ENCODE measurements at regions not wholly inside any gene's neighbourhood (a gene's known extent, or its start where the extent isn't known, plus 50 kb on each side); places are given as distances from the start of the nearest gene placed in this dataset.
"Not testable (repeated sequence)": the region's sequence is repeated elsewhere in the genome, so short reads cannot be mapped to it uniquely, and the experiment has no call there.

DNA sequence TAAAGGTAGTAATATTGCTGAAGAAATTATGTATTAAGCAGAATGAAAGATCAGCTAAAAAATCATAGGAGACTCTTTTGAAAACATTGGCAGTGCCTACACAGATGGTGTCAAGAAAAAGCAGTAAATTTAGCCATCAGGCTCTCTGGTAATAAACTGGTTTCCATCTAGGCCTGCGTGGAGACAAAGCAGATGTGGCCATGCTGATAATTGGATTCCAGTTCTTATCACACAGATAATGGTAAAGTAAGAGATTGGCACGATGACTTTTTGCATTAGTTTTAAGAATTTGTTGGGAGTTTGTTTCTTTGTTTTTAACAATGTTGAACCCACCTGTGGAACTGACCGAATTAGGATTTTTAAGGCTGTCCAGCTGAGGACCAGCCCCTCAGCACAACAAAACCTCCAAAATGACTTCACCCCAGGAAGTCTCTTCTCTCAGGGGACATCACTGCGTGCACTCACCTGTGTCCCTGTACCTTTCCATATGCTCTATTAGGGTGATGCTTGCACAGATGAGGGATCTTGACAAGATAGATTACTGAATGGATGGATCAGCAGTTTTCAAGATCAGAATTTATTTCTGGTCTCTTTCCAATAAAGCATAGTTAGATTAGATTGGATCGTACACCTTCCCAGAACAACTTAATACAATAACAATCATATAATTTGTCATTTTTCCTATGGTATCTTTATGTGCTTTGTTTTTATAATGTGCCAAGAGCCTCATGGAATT is 69.1 kb upstream of the DNAJC10 start:
- DNase-seq, result no peak

DNA sequence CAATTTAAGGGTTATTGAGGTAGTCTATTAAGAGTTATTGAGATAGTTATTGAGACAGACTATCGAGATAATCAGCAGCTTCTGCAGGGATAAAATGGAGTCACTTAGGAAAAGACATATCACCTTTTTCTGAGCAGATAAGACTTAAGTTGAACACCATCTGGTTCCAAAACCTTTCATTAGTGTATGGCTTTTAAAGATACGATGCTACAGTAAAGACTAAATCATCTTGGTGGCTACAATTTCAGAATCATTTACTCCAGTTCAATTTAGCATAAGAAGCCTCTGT is 68.6 kb upstream of the DNAJC10 start:
- DNase-seq, result no peak

DNA sequence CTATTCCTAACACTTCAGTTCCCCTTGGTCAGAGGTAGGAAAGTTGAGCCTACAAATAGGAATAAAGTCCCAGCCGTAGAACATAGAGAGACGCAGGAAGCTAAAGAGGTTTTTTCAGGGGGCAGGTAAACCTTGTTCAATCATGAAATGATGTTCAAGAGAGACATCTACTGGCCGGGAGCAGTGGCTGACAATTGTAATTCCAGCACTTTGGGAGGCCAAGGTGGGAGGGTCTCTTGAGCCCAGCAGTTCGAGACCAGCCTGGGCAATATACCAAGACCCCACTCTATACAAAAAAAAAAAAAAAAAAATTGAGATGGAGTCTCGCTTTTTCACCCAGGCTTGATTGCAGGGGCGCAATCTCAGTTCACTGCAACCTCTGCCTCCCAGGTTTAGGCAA is 66.7 kb upstream of the DNAJC10 start:
- DNase-seq, result peak; percentile 70 to 83

- peak; percentile 40 to 53 for DNase-seq
Measured at GRCh38 chr2:182650704-182651103, 65.4 kb upstream of the DNAJC10 start.

DNA sequence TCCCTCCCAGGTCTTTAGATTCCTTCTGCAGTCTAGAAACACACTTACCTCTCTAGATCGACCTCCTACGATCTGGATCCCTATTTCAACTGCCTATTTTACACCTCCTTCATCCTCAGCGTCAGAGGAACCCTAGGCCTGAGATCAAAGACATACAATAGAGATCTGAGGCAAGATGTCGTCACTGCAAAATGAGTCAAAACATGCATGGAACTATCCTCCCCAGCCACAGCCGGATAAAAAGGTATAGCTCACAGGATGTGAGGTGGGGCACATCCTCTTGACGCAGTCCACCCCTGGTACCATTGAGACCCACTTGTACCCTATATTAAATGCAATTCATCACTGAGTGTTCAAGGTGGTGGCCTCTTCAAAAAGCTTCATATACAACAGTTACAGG is 63.7 kb upstream of the DNAJC10 start:
- no peak for DNase-seq

- DNase-seq, result no peak
Measured at GRCh38 chr2:182655750-182656149, 60.3 kb upstream of the DNAJC10 start.

DNA sequence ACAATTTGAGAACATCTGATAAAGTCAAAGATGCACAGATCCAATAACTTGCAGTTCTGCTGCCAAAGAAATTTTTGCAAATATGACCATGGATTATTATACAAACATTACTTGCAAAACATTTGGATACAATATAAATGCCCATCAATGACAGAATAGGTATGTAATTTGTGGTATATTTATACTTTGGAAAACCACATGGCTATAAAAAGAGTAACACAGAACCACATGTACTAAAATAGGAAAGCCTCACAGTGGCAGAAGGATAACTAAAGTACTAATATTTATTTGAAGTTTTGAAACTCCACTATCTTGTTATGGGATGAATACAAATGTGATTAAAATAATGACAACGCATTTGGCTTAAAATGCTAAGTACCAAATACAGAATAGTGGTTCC is 51.8 kb upstream of the DNAJC10 start:
- DNase-seq, result no peak

DNA sequence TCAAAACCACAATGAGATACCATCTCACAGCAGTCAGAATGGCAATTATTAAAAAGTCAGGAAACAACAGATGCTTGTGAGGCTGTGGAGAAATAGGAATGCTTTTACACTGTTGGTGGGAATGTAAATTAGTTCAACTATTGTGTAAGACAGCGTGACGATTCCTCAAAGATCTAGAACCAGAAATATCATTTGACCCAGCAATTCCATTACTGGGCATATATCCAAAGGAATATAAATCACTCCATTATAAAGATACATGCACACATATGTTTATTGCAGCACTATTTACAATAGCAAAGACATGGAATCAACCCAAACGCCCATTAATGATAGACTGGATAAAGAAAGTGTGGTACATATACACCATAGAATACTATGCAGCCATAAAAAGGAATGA is 50.6 kb upstream of the DNAJC10 start:
- DNase-seq, result not testable (repeated sequence)
